GM18858 (cell line): ENCODE measurements at regions not wholly inside any gene's neighbourhood (a gene's known extent, or its start where the extent isn't known, plus 50 kb on each side); places are given as distances from the start of the nearest gene placed in this dataset.

Experiments
- ATAC-seq: cut with Tn5 transposase; IDR thresholded peaks from one replicate; pipeline ENCODE4 v1.9.1; 2021; ENCODE audit not compliant: unreplicated experiment

GRCh38 chr2:64362562-64363026 is 91.4 kb upstream of the LGALSL start:
- ATAC-seq, result no peak

DNA sequence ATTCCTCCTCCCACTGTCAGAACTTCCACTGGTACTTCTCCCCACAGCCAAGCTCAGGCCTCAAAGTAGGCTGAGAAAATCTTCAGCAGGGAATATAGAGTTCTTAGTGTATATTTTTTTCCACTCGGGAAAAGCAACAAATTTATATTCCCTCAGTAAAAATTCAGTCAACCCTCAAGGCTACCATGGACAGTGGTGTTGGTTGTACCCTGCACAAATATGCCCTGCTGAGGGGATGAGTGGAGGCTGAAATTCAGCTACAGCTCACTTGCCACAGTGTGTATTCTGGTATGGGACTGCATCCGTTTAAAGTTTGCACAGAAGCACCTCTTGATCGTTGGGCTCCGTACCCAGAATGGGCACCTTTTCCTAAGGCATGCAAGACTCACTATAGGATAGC is 90.8 kb upstream of the LGALSL start:
- ATAC-seq, result no peak

- no peak for ATAC-seq
Observed at GRCh38 chr2:64363848-64364247, 90.1 kb upstream of the LGALSL start.

DNA sequence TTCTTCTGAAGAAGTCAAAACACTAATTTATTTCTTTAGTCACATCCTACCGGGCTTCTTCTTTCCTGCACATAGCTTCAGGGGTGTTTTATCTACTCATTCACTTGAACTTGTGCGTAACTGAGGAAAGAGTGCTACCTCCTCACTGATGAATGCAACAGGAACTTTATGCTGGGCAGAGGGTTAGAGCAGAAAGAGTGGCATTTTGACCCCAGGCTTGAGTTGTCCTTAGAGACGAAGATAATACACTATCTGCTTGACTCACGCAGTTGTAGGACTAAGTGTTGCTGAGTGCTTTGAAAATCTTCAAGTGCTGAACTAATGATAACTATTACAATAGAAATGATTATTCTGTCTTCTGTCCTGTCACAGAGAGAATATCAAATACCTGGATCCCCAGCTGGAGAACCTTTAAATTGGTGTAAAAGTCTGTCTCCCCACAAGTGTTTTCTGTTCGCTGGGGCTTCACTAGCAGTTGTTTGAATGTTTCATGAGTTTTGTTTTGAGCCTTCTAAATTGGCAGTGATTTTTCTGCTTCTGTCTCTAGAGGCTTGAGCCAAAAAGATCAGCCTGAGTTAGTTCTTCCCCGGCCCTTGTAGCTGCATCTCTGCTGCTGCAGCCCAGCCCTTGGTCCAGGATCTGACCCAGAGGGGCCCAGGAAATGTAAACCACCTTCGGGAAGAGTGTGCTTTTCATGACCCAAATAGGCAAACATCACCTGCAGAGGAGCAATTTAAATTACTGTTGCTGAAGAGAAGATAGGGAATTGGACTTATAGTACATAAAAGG is 86.3 kb upstream of the LGALSL start:
- ATAC-seq, result no peak

- ATAC-seq, result no peak
Observed at GRCh38 chr2:64369706-64370105, 84.3 kb upstream of the LGALSL start.

GRCh38 chr2:64371727-64372126 is 82.2 kb upstream of the LGALSL start:
- no peak for ATAC-seq

DNA sequence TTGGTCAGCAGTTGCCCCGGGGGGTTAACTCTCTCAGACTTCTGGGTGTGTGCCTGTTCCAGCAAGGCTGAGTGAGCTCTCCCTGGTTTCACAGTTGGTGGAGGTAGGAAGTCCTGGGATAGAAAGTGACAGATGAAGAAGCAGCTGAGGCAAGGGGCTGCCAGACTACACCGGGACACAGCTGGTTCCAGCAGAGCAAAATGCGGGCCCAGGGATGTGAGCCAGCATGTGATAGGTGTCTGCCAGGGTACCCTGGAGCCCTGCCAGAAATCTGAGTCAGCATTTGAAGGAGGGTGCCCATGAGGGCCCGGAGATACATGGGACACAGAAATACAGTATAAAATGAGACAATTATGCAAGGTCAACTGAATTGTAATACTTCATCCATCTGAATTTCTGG is 79.3 kb upstream of the LGALSL start:
- ATAC-seq, result no peak

DNA sequence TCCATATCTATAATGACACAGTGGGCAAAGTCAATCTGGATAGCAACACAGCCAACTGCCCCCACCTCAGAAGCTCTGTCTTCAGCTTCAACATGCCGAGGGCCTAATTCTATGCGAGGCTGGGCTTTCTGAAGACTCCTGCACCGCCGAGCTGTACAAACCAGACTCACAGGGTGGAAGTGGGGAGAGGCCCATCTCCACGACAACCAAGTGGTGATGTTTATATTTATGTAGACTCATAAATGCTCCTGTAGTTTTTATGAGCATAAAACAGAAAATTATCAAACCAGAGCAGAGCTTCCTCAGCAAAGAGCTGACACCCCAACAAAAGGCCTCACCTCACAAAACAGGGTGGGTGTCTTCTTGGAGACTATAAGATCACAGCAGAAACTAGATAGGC is 77.0 kb upstream of the LGALSL start:
- ATAC-seq, result no peak

DNA sequence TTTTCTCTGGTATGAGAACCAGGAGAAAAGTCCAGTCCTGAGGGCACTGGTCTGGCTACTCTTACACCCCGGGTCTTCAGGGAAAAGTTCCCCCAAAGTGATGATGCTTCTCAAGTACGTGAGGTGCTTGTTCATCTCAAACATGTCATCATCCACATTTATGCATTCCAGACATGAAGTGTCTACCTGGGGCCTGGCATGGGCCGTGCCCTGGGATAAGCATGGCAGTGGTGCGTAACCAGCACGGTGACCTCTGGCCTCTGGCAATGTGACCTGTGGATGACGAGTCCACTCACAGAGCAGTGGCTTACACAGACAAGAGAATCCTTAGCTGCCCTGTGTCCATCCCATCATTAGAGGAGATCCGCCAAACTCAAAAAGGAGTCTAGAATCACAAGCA is 74.8 kb upstream of the LGALSL start:
- no peak for ATAC-seq

DNA sequence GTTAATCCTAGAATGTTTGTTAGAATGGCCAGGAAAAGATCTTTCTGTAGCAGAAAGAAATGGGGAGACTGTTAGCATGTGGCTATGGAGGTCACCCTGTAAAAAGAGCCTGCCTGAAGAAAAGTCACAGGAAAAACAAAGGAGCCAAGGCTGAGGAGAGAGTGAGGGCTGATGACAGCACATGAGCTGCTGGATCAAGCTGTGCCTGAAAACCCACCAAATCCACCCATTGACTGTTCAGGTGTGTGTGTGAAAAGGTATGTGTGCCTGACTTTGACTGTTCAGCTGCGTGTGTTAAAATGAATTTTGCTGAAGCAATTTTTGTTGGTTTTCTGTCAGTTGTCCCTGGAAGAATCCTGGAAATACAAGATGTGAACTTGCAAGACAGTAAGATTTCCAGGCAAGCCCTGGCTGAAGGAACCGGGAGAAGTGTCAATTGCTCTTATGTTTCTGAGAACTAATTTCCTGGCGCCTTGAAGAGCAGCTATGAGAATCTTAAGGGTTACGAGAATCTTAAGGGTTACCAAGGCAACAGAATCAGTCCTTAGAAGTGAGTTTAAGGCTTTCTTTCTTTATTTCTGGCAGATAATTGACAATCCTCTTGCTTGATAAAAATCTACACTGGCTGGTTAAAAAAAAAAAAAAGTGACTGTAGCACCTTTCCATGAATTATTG is 73.0 kb upstream of the LGALSL start:
- ATAC-seq, result no peak

GRCh38 chr2:64383016-64383591 is 70.9 kb upstream of the LGALSL start:
- no peak for ATAC-seq

- ATAC-seq, result no peak
Observed at GRCh38 chr2:64383881-64384280, 70.1 kb upstream of the LGALSL start.

DNA sequence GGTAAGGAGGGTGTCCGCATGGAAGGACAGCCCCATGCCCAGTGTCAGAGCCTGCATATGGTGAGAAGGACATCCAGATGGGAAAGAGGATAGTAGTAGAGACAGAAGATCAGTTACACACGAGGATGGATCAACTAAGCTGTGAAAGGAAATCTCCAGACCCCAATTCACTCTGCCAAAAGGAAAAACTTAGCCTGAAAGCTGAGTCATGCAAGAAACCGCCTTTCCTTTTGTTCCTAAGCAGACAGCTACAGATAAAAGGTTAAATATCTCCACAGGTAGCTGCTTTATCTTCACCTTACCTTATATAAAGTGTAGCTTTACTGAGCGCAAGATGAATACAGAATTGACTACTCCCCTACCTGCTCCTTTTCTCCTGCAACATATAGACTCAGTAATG is 67.3 kb upstream of the LGALSL start:
- ATAC-seq, result no peak

DNA sequence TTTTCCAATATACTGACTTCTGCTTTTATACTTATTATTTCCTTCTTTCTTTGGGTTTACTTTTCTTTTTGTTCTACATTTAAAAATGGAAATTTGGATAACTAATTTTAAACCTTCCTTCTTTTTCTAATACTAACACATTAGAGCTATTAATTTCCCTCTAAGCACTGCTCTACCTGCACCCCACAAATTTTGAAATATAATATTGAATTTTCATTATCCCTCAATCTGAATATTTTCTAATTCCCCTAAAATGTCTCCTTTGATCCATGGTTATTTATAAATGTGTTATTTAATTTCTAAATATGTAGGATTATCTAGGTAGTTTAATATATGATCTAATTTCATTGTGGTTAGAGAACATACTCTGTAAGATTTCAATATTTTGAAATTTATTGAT is 63.4 kb upstream of the LGALSL start:
- no peak for ATAC-seq

DNA sequence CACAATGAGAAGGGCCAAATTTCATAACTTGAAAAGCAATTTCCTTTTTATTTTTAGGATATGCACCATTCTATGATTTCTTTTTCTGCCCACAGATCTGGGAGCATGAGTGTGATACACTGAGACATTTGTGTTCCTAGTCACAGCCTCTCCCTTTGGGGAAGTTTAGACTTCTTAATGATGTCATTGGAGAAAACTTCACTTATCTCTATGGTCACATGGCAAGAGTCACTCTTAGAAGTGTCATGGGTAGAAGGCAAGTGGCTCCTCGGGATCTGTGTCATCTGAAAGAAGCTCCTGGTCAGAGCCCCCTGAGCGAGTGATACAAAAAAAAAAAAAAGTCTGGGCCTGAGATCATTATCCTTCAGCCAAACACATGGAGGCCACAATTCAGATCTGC is 62.5 kb upstream of the LGALSL start:
- ATAC-seq, result no peak

DNA sequence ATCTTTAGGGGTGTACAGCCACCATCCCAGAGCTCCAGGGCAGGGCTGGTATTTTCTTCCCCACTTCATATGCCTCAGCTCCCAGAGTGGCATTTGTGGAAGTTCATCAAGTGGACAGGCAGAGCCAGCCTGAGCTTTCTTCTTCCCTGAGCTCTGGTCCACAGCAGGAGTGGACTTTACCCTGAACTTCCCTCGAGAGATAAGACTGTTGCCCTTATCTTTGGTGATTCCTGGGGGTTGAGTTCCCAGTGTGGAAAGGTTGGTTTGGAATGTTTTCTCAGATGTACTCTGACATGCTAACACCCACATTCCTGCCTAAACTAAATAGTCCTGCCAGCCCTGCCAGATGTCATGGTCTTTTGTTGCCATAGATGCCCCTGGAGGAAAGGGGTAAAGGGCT is 62.0 kb upstream of the LGALSL start:
- no peak for ATAC-seq

DNA sequence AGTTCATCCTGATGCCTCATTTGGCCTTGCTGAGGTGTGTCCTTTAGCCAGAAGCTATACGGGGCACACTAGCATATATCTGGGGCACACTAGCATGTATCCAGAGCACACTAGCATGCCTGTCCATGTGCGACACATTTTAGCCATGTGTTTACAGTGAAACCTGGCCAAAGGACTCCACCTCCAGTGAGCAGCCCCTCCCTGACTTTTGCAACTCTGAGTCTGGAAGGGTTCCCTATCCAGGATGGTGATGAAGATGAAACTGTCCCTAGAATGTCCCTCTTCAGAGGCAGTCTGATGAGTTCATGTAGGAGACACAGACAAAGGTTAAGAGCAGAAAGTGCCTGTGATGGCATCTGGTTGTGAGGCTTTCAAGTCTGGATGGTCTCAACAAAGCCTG is 61.4 kb upstream of the LGALSL start:
- ATAC-seq, result no peak

DNA sequence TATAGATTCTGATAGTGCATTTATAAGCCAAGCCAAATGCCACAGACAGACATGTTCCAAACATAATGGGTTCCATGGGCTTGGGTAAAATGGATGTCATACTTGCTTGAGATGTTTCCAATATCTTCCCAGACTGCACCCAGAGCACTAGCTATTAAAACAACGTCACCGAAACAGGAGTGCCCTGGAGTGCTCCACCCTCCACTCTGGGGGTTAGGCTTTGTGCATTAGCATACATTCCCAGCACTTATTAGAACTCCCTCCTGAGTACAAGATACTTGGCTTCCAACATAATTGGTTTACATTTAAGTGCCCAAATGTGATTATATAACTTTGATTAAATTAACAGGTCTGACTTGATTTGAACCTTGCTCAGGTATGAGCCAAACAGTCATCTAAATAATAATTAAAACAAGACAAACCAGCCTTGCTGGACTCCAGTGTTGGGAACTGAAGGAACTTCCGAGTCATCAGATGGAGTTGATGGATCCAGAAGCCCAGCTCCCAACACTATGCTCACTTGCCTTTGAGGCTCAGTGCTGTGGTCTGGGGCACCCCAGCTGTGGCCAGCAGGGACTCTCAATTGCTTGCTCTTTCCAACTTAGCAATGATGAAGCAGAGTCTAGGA is 60.5 kb upstream of the LGALSL start:
- no peak for ATAC-seq

DNA sequence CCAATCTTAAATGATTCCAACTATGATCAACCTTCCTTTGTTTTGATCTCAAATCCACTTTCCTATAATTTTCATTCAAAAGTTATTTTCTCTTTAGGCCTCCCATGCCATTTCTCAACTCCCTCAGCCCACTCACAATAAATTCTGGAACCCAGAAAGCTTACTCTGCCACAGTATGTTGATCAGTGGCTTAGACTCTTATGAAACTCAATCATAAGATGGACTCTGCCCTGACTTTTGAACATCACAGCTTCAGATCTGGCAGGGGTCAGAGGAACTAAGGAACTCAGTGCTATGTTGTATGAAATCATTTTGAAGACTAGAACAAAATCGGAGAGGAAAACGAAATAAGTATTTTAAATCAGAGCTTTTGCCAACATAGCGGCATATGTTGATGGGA is 59.8 kb upstream of the LGALSL start:
- no peak for ATAC-seq

DNA sequence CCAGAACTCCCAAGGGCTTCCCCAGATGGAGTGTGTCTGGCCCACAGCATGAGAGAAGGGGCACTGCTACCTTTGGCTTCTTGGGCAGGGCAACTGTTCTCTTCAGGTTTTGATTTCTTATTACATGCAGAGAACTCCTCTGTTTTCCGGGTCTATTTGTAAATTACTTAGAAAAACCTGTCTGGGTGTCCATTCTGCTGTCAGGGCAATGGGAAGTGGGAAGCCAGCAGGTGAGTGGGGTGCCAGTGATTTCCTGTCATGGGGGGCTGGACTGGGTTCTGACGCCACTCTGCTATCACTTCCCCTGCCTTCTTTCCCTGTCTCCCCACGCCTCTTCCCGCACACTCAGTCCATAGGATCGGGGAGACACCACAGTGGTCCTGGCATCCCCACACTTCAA is 58.0 kb upstream of the LGALSL start:
- no peak for ATAC-seq

DNA sequence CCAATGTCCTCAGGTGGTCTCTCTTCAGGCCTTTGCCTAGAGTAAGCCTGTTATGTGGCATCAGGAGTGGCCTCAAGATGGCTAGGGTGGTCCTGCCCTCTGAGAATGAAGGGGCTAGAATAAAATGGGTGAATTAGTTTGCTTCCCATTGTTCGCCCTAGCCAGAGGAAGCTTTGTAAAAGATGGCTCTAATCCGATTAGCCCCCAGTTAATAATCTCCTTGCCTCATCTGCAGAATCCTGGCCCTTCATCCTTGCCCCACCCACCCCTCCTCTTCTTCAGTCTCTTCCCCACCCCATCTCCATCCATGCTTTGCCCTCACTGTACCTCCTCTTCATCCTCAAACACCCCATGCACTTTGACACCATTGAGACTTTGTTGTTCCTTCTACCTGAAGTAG is 57.4 kb upstream of the LGALSL start:
- no peak for ATAC-seq
